DMS79 (cell line): ENCODE measurements at regions not wholly inside any gene's neighbourhood (a gene's known extent, or its start where the extent isn't known, plus 50 kb on each side); places are given as distances from the start of the nearest gene placed in this dataset.
A peak's percentile ranks its signal among the peaks of the same experiment; 100 is the strongest.

Experiments
- DNase-seq: peaks from one replicate; lab custom pipeline; 2025; lab: John Stamatoyannopoulos, UW

DNA sequence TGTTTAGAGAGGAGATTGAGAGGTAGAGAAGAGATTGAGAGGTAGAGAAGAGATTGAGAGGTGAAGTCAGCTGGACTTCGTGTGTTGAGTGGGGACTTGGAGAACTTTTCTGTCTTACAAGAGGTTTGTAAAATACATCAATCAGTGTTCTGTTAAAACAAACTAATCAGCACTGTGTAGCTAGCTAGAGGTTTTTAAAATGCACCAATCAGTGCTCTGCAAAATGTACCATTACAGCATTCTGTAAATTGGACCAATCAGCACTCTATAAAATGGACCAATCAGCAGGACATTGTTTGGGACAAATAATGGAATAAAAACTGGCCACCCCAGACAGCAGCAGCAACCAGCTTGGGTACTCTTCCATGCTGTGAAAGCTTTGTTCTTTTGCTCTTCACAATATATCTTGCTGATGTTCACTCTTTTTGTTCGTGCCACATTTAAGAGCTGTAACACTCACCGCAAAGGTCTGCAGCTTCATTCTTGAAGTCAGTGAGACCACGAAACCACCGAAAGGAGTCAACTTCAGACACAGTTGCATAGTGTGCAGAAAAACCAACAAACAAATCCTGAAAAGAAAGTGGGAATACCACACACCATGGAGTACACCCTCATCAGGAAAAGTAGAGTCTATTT, 366.9 kb upstream of the HSFY2 start:
- no peak for DNase-seq

DNA sequence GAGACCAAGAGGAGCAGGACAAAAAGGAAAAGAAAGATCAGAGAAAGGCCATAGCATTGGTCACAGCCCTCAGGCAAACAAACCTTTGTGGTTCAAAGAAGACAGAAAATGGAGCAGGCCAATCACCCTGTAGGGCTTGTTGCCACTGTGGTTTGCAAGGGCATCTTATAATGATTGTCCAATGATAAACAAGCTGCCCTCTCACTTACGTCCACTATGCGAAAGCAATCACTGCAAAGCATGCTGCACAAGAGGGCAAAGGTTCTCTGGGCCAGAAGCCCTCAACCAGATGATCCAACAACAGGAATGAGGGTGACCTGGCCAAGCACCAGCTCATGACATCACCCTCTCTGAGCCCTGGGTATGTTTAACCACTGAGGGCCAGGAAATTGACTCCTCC, 360.9 kb upstream of the HSFY2 start:
- no peak for DNase-seq

DNA sequence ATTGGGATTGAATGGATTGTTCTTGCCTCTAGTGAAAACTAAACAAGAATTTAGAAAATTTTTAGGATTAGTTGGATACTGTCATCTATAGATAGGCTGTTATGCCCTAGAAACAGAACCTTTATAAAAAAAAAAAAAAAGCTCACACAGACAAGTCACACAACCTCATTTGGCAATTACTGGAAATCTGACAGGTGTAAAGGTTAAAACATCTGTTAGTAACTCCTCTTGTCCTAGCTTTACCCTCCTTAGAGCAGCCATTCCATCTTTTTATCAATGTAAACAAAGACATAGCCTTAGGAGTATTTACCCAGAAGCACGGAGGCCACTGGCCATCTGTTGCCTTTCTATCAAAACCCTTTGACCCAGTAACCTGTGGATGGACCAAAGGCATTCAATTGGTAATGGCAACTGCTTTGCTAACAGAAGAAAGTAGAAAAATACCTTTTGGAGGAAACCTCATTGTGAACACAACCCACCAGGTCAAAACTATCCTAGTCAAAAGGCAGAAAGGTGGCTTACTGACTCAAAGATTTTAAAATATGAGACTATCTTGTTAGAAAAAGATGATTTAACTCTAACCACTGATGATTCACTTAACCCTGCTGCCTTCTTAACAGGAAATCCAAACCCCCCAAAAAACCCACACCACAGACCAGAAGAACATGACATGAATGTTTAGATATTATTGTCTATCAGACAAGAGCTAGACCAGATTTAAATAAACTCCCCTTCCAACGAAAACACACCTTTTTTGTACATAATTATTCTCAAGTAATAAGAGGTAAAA, 357.2 kb upstream of the HSFY2 start:
- DNase-seq: no peak

DNA sequence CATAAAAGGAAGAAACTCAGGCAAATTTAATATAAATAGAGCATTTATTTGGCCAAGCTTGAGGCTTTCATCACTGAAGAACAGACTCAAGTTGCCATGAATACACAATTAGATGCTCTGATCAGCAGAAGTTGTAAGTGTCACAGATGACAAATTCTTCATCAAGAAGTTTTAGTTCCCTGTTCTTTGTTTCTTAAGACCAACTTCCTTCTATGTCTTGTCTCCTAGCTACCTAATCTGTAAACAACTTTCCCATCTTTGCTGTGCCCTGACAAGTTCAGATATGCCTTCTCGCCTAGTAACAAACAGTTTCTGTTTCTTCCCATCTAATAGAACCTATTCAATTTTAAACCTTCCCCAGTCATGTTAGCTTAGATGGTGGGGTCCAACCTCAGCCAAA, 353.4 kb upstream of the HSFY2 start:
- DNase-seq: no peak

DNA sequence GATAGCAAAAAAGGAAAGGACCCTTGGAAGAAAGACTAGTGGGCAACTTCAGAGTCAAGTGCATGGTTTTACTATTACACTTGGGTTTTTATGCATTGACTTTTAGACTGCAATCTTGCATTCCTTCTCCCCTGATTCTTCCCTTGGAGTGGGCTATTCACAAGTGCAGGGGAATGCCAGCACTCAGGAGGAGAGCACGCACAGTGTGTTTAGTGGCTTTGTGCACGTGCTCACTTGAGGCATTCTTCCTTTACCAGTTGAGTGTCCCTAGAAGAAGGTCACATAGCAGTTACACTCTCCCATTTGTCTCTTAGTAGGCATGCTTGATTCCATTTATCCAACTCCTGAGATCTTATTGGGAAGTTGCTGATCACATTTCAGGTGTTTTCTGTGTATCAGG, 351.1 kb upstream of the HSFY2 start:
- DNase-seq: no peak

DNA sequence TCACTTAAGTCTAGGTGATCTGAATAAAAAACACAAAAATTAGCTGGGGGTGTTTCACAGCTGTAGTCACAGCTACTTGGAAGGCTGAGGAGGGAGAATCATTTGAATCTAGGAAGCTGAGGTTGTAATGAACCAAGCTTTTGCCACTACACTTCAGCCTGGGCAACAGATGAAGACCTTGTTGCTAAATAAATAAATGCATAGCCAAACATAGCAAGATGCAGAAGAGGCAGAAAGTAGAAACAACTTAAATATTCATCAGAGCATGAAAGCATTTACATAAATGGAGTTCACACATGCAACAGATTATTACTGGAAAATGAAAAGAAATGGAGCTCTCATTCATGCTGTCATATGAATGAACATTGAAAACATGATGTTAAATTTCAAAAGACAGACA, 348.9 kb upstream of the HSFY2 start:
- DNase-seq: no peak

DNA sequence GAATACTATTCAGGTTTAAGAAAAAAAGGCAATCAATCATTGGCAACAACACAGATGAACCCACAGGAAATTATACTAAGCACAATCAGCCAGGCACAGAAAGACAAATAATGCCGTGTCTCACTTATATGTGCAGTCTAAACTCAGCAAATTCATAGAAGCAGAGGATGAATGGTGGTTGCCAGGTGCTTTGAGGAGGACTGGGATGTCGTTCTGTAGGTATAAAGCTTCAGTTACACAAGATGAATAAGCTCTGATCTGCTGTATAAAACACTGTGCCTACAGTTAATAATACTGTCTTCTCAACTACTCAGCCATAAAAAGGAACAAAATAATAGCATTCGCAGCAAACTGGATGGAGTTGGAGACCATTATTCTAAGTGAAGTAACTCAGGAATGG, 324.8 kb upstream of the HSFY2 start:
- no peak for DNase-seq

DNA sequence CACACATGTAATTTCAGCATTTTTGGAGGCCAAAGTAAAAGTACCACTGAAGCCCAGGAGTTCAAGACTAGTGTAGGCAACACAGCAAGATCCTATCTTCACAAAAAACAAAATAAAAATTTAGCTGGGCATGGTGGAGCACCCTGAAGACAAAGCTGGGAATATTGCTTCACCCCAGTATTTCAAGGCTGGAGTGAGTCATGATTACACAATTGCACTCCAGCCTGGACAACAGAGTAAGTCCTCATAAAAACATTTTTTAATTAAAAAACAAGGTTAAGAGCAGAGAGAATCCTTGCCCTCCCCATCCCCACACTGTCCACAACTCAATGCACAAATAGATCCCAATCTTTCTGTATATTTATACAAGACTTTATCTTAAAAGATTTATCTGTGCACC, 321.9 kb upstream of the HSFY2 start:
- DNase-seq: no peak

DNA sequence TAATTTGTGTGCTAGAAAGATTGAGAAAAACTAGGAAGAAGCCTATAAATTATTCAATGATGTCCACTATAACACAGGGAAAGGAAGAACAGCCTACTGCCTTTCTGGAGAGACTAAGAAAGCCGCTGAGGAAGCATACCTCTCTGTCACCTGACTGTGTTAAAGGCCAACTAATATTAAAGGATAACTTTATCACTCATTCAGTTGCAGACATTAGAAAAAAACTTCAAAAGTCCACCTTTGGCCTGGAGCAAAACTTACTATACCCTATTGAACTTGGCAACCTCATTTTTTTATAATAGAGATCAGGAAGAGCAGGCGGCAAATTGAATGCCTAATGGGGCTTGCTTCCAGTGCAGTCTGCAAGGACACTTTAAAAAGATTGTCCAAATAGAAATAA, 309.5 kb upstream of the HSFY2 start:
- no peak for DNase-seq

DNA sequence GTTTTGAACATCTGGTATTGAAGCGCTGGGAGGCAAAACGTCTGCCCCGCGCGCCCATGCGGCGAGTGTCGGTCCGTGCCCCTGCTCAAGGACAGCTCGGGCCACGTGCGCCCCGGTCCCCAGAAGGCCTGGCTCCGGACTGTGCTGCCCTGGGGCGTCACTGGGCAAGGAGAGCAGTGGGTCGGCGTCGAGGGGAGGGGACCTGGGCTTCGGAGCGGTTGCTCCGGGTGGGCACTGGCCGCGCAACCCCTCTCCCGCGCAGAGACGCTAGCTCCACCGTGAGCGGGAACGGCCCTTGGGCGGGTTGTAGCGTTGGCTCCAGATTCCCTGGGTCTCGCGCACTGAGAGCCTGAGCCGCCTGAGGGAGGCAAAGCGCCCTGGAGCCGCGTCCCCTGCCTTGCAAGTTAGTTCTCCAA, 304.2 kb upstream of the HSFY2 start:
- DNase-seq: no peak

DNA sequence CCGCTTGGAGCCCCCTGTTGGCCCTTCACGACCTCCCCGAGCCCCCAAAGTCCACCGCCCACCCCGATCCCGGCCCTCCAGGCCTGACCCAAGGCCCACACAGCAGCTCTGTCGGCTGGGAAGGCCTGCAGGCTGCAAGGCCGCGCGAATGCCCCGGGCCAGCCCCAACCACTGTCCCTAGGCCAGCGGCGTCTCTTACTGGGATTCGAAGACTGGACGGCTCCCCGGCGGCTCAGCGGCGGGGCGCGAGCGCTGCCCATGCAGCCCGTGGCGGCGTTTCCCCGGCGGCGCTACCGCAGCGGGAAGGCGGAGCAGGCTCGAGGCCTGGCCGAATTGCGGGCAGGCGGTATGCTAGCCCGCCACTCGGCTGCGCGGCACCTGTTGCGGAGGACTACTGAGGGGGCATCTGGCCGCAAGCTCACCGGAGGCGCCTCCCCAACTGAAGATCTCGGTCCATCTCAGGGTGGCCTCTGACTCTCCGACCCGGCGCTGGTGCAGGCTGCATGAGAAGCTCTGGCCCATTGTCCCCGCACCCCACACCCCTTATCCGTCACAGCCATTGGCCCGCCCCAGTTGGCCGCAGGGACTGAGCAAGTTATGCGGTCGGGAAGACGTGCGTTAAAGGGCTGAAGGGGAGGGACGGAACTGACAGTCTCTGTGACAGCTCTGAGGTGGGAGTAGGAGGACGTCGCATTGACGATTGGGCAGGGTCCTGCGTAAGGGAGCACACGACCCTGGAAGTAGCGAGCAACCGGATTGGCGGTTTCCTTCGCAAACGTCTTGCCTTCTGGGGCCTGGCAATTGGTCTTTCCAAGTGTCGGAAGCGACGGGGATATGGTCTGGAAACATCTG, 303.5 kb upstream of the HSFY2 start:
- DNase-seq: peak; percentile 37

DNA sequence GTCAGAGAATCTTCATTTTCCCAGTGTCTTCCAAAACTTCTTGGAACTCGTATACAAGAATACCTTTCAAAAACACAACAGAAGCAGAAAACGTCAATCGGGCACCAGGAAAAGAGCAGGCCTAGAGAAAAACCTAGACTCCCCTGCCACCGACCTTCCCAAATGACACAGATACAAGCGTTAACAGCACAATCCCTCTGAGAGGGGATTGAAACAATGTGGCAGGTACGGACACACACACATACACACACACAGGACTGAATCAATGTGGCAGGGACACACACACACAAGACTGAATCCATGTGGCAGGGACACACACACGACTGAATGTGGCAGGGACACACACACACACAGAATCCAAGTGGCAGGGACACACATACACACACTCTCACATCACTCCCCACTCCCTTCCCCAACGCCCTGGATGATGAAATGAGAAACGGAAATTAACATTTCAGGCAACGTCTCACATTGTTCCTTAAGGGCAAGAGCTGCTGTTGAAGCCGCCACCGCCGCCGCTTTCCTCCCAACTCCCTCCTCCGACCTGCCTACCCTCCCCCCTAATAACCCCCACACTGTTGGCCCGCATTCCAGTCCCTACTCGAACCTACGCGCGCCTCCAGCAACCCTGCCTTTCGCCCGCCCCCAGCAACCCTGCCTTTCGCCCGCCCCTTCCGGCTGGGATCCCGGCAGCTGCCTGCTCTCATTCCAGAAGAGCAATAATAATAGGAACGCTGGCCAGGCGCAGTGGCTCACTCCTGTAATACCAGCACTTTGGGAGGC, 302.1 kb upstream of the HSFY2 start:
- peak; percentile 2 for DNase-seq

DNA sequence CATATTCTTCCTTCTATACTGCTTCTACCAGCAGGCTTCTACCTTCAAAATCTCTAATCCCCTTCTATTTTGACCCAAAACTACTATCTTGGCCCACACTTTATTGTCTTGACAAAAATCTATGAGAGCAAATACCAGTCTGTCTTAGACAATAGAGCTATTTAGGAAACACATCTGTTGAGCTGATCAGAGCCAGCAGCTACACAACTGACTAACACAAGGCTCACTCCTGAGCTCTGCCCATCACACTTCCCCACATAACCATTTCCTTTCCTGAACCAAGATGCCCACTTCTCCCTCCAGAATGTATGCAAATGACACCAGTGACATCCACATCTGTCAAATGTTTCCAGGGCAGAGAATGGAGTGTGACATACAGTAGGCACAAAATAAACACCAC, 293.9 kb upstream of the HSFY2 start:
- DNase-seq: no peak

DNA sequence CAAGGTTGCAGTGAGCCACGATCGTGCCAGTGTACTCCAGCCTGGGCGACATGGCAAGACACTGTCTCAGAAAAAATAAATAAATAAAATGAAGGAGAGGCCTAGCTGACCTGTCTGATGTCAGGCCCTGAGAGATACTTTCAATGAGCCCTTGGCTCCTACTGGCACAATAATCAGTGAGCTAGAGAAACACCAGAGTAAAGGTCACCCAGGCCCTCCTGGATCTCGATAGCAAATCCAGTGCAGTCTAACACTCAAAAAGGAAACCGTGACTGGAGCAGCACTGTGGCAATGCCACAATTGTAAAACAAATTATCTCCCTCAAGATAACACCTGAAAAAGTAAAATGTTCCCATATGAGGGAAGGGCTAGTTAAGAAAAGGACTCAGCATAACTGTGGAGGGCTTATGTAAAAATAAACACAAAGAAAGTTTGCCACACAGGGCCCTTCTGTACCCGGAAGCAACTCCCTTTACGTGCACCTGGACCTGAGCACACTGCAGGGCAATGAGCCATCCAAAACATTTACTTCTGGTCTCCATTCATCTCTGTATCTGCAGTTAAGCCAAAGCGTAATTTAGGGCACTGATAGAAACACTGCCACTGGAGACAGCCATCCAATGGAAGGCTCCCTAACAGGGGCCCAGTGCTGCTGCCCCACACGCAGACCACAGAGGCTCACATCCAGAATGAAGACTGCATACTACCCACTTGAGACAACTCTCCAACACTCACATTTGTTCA, 293.1 kb upstream of the HSFY2 start:
- DNase-seq: no peak

DNA sequence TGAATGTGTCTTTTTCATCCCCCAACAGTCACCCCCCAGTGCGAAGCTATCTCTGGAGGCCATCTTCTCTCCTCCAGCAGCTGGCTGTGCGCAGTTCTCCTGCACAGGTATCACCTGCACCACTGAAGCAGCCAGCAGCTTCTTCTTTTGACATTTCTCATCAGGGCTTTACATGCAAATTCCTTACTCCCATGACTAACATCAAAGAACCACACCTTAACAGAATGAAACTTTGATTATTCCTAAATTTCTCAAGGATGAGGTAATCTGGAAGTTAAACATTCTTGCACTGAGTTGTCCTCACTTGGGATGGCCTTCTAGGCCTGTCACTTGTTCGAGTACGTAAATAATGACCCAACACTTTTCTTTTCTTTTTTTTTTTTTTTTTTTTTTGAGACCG, 291.6 kb upstream of the HSFY2 start:
- DNase-seq: no peak

DNA sequence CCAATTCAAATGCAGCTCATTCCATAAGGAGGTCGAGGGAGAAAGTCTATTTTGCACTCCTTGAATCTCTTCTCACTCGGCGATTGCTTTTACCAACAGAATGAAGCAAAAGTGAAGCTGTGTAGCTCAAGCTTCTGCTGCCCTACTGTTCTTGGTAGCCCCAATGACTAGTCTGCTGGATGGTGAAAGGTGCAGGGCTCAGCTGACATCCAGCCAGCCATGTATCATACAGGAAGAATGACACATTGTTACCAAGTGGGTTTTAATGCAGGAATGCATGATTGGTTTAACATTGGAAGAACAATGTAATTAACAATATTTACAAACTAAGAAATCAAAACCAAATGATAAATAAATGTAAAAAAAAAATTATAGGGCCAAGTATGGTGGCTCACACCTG, 286.2 kb upstream of the HSFY2 start:
- DNase-seq: no peak

DNA sequence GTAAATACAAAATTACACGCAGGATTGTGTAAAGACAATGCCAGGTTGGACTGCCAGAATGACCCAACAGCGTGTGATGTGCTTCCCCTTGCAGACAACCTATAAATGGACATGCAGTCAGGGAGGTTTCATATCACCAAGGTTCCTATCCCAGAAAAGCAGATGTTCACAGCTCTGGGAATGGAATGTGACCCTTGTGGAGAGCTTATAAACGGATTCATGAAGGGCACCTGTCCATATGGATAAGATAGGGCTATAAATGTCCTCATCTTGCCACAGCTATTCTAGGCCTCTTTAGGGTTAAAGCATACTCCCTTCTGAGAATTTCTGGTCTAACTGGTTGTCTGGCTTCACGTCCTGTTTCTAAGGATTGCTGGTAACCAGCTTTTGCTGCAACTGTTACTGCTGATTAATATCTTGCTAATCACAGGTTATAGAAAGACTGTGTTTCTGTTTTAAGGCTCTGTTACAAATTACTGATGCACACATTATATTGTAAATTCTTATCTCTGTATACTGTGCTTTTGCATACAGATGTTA, 285.4 kb upstream of the HSFY2 start:
- DNase-seq: no peak

DNA sequence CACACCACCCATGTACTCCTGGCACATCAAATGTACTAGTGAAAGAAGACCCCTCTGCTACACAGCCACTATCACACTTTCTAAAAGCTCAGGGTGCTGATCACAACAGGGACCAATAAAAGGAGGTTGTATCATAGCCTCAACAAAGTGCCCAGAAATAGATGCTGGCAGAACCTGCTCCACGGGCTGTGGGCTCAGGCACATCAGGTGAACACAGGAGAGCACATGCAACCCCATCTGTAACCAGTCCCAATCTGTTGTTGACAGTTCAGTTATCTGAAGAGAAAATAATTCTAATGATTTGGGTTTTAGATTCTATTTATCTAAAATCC, 282.6 kb upstream of the HSFY2 start:
- no peak for DNase-seq

DNA sequence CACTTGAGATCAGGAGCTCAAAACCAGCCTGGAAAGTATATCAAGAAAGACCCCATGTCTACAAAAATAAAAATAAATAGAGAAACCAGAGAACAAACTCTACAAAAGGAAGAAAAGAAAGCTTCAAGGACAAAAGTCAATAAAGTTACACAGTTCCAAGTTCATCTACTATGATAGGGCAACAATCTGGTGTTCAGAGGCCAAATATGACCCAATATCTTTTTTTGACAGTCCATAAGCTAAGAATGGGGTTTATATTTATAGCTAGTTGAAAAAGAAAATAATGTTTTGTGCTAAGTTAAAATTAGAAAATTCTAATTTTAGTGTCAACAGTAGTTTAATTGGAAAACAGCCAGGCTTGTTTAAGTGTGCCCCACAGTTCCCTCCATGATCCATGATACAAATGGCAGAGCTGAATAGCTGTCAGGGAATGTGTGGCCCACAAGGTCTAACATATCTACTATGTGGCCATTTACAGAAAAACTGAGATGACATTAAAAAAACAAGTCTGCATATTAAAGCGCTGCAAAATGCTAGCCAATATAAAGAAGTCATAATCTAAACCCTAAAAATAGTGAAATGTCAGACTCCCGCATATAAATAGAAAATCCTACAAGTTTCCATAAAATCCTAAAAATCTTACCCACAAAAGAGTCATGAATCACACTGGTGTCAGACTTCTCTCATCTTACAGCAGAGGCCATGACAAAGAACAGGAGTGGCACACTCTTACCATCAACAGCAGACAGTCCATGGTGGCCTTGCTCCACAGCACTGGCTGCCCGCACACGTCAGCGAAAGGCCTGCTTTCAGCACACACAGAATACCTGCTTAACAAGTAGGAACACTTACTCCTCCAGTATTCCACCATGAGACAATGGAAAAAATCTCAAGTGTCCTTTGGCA, 281.9 kb upstream of the HSFY2 start:
- DNase-seq: no peak

DNA sequence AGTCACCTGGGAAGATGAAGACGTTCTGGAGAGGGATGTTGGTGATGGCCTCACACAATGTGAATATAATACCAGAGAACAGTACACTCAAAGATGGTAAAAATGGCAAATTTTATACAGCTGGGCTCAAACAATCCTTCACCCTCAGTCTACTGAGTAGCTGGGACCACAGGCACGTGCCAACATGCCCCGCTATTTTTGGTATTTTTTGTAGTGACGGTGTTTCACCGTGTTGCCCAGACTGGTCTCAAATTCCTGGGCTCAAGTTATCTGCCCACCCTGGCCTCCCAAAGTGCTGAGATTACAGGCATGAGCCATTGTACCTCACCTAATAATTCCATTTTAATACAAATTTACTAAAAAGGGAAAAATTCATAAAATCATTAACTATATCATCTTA, 280.3 kb upstream of the HSFY2 start:
- no peak for DNase-seq
